BJ (cell line): ENCODE measurements at regions not wholly inside any gene's neighbourhood (a gene's known extent, or its start where the extent isn't known, plus 50 kb on each side); places are given as distances from the start of the nearest gene placed in this dataset.
"Not testable (repeated sequence)": the region's sequence is repeated elsewhere in the genome, so short reads cannot be mapped to it uniquely, and the experiment has no call there.

Source experiments
- CTCF ChIA-PET: fragments of 350-600 bp; formaldehyde crosslinking; extraction: SDS; loops from one replicate; lab custom pipeline; 2021; ENCODE audit warnings: antibody characterized with exemption, inconsistent platforms; lab: Yijun Ruan, JAX
- POLR2A ChIA-PET: fragments of 300-600 bp; sonication (Branson Sonifier 250); formaldehyde crosslinking; extraction: SDS; loops from one replicate; lab custom pipeline; 2021; ENCODE audit warnings: antibody characterized with exemption; lab: Charles Lee
- DNase-seq: peaks from one replicate; pipeline ENCODE4 v3.0.0-alpha.2; 2011; ENCODE audit warnings: low read depth
- H3K27me3 ChIP-seq: 2 replicates; pipeline ENCODE4 v1.6.0; 2011; ENCODE audit warnings: low read length; ENCODE audit not compliant: control insufficient read depth, insufficient read depth
- H3K36me3 ChIP-seq: 2 replicates; pipeline ENCODE4 v1.5.1; 2011; ENCODE audit warnings: low read length; ENCODE audit not compliant: control insufficient read depth, insufficient read depth
- H3K4me3 ChIP-seq: 2 replicates; pipeline ENCODE4 v1.5.1; 2011; ENCODE audit warnings: low read depth, mild to moderate bottlenecking, control low read depth, low read length
- CTCF ChIP-seq: IDR thresholded peaks from 2 replicates; pipeline ENCODE4 v1.5.1; 2011; ENCODE audit warnings: low read depth, mild to moderate bottlenecking, control low read depth, inconsistent platforms, low read length, moderate library complexity; ENCODE audit not compliant: insufficient read depth

- H3K36me3 ChIP-seq, result no peaks in the 10 kb centered on the region
- no peak overlapping the region for H3K4me3 ChIP-seq
- ChIA-PET POLR2A (no interaction called here), CTCF (no interaction called here)
- no peak for DNase-seq
- no peak for TF ChIP-seq CTCF
- no peaks in the 10 kb centered on the region for H3K27me3 ChIP-seq
Measured at GRCh38 chr16:63410594-63410993, 1374.4 kb upstream of the CDH8 start.

GRCh38 chr16:63403792-63404191 is 1367.6 kb upstream of the CDH8 start:
- Histone ChIP-seq H3K36me3 (no peaks in the 10 kb centered on the region), H3K27me3 (no peaks in the 10 kb centered on the region), H3K4me3 (no peak overlapping the region)
- no peak for TF ChIP-seq CTCF
- no peak for DNase-seq
- ChIA-PET CTCF (no interaction called here), POLR2A (no interaction called here)

- DNase-seq, H3K27me3 ChIP-seq, POLR2A ChIA-PET, H3K4me3 ChIP-seq, H3K36me3 ChIP-seq: not testable (repeated sequence)
- CTCF ChIA-PET, result interaction anchor here (0.6 kb wide), 1 partner anchor 1079 kb away, joined by 3 read pairs; no protein-coding TSS in a partner anchor
Measured at GRCh38 chr16:63388277-63388676, 1352.0 kb upstream of the CDH8 start.

- TF ChIP-seq CTCF, result no peak
- DNase-seq, result no peak
Measured at GRCh38 chr16:63385714-63386432, 1349.6 kb upstream of the CDH8 start.

GRCh38 chr16:63373744-63374143 is 1337.5 kb upstream of the CDH8 start:
- ChIA-PET POLR2A (no interaction called here), CTCF (no interaction called here)
- TF ChIP-seq CTCF, result no peak
- H3K27me3 ChIP-seq, result no peaks in the 10 kb centered on the region
- H3K4me3 ChIP-seq, result no peak overlapping the region
- no peak for DNase-seq
- no peaks in the 10 kb centered on the region for H3K36me3 ChIP-seq

More at GRCh38 chr16:63385714-63386432, 1349.6 kb upstream of the CDH8 start:
- CTCF ChIA-PET, result no interaction called here
- Histone ChIP-seq H3K4me3 (no peak overlapping the region), H3K27me3 (no peaks in the 10 kb centered on the region), H3K36me3 (no peaks in the 10 kb centered on the region)
- POLR2A ChIA-PET, result no interaction called here

- no peak overlapping the region for H3K4me3 ChIP-seq
- CTCF ChIA-PET, result no interaction called here
- H3K36me3 ChIP-seq, result no peaks in the 10 kb centered on the region
- no peak for TF ChIP-seq CTCF
- H3K27me3 ChIP-seq, result no peaks in the 10 kb centered on the region
- DNase-seq, result no peak
- POLR2A ChIA-PET, result no interaction called here
Measured at GRCh38 chr16:63372815-63373214, 1336.6 kb upstream of the CDH8 start.
